GDM1 (cell line): ENCODE measurements at regions not wholly inside any gene's neighbourhood (a gene's known extent, or its start where the extent isn't known, plus 50 kb on each side); places are given as distances from the start of the nearest gene placed in this dataset.

Source experiments
- DNase-seq: peaks from one replicate; lab custom pipeline; 2025; lab: John Stamatoyannopoulos, UW

GRCh38 chr2:447902-448665 lies 160.2 kb upstream of the ALKAL2 start:
- no peak for DNase-seq

GRCh38 chr2:446963-447530 lies 159.2 kb upstream of the ALKAL2 start:
- DNase-seq: no peak

GRCh38 chr2:446303-446874 lies 158.5 kb upstream of the ALKAL2 start:
- DNase-seq: no peak

GRCh38 chr2:445896-446295 lies 158.0 kb upstream of the ALKAL2 start:
- DNase-seq: no peak

GRCh38 chr2:444937-445884 lies 157.3 kb upstream of the ALKAL2 start:
- DNase-seq: no peak

GRCh38 chr2:443741-444140 lies 155.8 kb upstream of the ALKAL2 start:
- no peak for DNase-seq

GRCh38 chr2:443216-443615 lies 155.3 kb upstream of the ALKAL2 start:
- DNase-seq: no peak

- DNase-seq: no peak
Observed at GRCh38 chr2:441258-442022, 153.5 kb upstream of the ALKAL2 start.

GRCh38 chr2:440403-440740 lies 152.5 kb upstream of the ALKAL2 start:
- DNase-seq: no peak

- DNase-seq: no peak
Observed at GRCh38 chr2:439556-440402, 151.9 kb upstream of the ALKAL2 start.

GRCh38 chr2:439077-439476 lies 151.2 kb upstream of the ALKAL2 start:
- no peak for DNase-seq

- peak; percentile 13 for DNase-seq
Observed at GRCh38 chr2:437756-438393, 150.0 kb upstream of the ALKAL2 start.

GRCh38 chr2:437180-437579 lies 149.3 kb upstream of the ALKAL2 start:
- no peak for DNase-seq

GRCh38 chr2:436205-436604 lies 148.3 kb upstream of the ALKAL2 start:
- no peak for DNase-seq

GRCh38 chr2:434625-435024 lies 146.7 kb upstream of the ALKAL2 start:
- DNase-seq: no peak

- no peak for DNase-seq
Observed at GRCh38 chr2:433216-433615, 145.3 kb upstream of the ALKAL2 start.

GRCh38 chr2:430291-431040 lies 142.6 kb upstream of the ALKAL2 start:
- no peak for DNase-seq

GRCh38 chr2:429575-430254 lies 141.8 kb upstream of the ALKAL2 start:
- DNase-seq: no peak

- DNase-seq: no peak
Observed at GRCh38 chr2:429142-429541, 141.3 kb upstream of the ALKAL2 start.
